PC-9 (cell line): ENCODE measurements at regions not wholly inside any gene's neighbourhood (a gene's known extent, or its start where the extent isn't known, plus 50 kb on each side); places are given as distances from the start of the nearest gene placed in this dataset.

Source experiments
- EZH2 ChIP-seq: fragments of 200-600 bp; sonication (generic); IDR thresholded peaks from 2 replicates; pipeline ENCODE4 v1.8.0; 2017; ENCODE audit warnings: antibody characterized with exemption, low read depth
- TF ChIP-seq, protein P1 (sequence below): fragments of 200-600 bp; sonication (generic); conservative IDR thresholded peaks from 2 replicates; pipeline ENCODE4 v1.6.1; 2017; ENCODE audit warnings: mixed run types, antibody characterized with exemption, mild to moderate bottlenecking, moderate library complexity

DNA sequence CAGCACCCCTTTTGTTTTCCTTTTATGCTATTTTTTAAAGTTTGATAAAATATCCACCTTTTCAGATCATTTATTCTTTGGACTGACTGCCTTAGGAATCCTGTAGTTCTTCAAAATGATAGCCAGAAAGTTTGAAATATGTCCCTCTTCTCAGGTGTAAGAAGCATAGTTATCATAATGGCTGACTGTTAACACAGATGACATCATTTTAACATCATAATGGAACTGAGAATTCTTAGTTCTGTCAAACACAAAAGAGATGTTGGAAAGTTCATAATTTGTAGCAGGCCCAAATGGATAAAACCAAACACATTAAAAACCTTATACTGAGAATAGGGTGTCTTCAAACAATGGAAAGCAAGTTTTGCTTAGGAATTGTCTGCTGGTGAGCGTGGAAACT, 1254.4 kb downstream of the ADGRL3 start:
- TF ChIP-seq, protein P1, sequence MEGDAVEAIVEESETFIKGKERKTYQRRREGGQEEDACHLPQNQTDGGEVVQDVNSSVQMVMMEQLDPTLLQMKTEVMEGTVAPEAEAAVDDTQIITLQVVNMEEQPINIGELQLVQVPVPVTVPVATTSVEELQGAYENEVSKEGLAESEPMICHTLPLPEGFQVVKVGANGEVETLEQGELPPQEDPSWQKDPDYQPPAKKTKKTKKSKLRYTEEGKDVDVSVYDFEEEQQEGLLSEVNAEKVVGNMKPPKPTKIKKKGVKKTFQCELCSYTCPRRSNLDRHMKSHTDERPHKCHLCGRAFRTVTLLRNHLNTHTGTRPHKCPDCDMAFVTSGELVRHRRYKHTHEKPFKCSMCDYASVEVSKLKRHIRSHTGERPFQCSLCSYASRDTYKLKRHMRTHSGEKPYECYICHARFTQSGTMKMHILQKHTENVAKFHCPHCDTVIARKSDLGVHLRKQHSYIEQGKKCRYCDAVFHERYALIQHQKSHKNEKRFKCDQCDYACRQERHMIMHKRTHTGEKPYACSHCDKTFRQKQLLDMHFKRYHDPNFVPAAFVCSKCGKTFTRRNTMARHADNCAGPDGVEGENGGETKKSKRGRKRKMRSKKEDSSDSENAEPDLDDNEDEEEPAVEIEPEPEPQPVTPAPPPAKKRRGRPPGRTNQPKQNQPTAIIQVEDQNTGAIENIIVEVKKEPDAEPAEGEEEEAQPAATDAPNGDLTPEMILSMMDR, result no peak
- TF ChIP-seq EZH2, result no peak
